ENCODE measurements at regions not wholly inside any gene's neighbourhood (a gene's known extent, or its start where the extent isn't known, plus 50 kb on each side); places are given as distances from the start of the nearest gene placed in this dataset.

DNA sequence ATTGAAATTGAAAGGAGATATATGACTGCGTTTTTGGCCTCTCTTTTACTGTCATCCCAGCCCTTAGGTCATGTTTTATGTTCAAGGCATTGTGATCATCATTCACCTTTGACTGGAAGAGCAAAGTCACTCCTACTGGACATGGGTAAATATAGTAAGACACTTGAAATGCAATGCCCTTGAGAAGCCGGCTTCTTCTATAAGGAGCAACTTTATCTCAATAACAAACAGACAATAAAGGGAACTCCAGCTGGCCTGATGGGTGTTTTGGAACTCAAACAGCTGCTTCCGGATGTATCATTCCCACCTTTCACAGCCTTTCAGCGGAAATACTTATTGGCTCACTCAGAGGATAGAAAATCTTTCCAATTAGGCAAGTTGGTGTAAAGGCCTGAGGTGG lies 65.1 kb upstream of the C4orf54 start:
- TF ChIP-seq EZH2 (IDR thresholded peaks at IDR 0.05): no peak
- TF ChIP-seq POLR2AphosphoS5 (IDR thresholded peaks at IDR 0.05; ENCODE audit: borderline replicate concordance, low read depth, low read length): no peak
- TF ChIP-seq FOXP2 (optimal IDR thresholded peaks at IDR 0.05; ENCODE audit: control extremely low read depth, extremely low read length, insufficient read depth): no peak
